GM23338 (cell line): ENCODE measurements at regions not wholly inside any gene's neighbourhood (a gene's known extent, or its start where the extent isn't known, plus 50 kb on each side); places are given as distances from the start of the nearest gene placed in this dataset.

Experiments used
- ATAC-seq: fragments of 200-7000 bp; cut with Tn5 transposase; 3 replicates; pipeline ENCODE4 v1.9.1; 2020
- DNase-seq: peaks from one replicate; pipeline ENCODE4 v3.0.0-alpha.2; 2015; ENCODE audit warnings: low spot score
- H2AFZ ChIP-seq: fragments of 200-600 bp; sonication (generic); 2 replicates; pipeline ENCODE4 v1.8.0; 2016; ENCODE audit warnings: antibody characterized with exemption, mild to moderate bottlenecking, moderate library complexity
- H3F3A ChIP-seq: fragments of 200-600 bp; sonication (generic); replicated peaks from 2 replicates; pipeline ENCODE4 v1.8.0; 2017; ENCODE audit warnings: antibody characterized with exemption, mixed run types, low read depth
- H3K27ac ChIP-seq: fragments of 200-600 bp; sonication (generic); 2 replicates; pipeline ENCODE4 v1.6.1; 2016; ENCODE audit warnings: low read depth
- H3K27me3 ChIP-seq: fragments of 200-600 bp; sonication (generic); 2 replicates; pipeline ENCODE4 v1.8.0; 2016; ENCODE audit warnings: mild to moderate bottlenecking, mixed run types, moderate library complexity; ENCODE audit not compliant: insufficient read depth
- H3K36me3 ChIP-seq: fragments of 200-600 bp; sonication (generic); 2 replicates; pipeline ENCODE4 v1.8.0; 2016; ENCODE audit warnings: mild to moderate bottlenecking; ENCODE audit not compliant: insufficient read depth
- H3K4me1 ChIP-seq: fragments of 200-600 bp; sonication (generic); 2 replicates; pipeline ENCODE4 v1.8.0; 2016; ENCODE audit warnings: mild to moderate bottlenecking, moderate library complexity; ENCODE audit not compliant: insufficient read depth
- H3K4me2 ChIP-seq: fragments of 200-600 bp; sonication (generic); 2 replicates; pipeline ENCODE4 v1.7.1; 2017; ENCODE audit warnings: mixed run types
- H3K4me3 ChIP-seq: fragments of 200-600 bp; sonication (generic); 2 replicates; pipeline ENCODE4 v1.6.1; 2016; ENCODE audit warnings: mixed run types
- H3K79me2 ChIP-seq: fragments of 200-600 bp; sonication (generic); replicated peaks from 2 replicates; pipeline ENCODE4 v1.8.0; 2017; ENCODE audit warnings: mild to moderate bottlenecking; ENCODE audit not compliant: insufficient read depth
- H3K9me2 ChIP-seq: fragments of 200-600 bp; sonication (generic); 2 replicates; pipeline ENCODE4 v1.8.0; 2017; ENCODE audit not compliant: insufficient read depth
- H4K20me1 ChIP-seq: fragments of 200-600 bp; sonication (generic); replicated peaks from 2 replicates; pipeline ENCODE4 v1.8.0; 2017; ENCODE audit warnings: mild to moderate bottlenecking; ENCODE audit not compliant: insufficient read depth
- H3K27ac Mint-ChIP-seq: 2 replicates; pipeline ENCODE4 v1.8.0; 2020; ENCODE audit warnings: inconsistent platforms, mild to moderate bottlenecking, moderate library complexity, mixed read lengths
- H3K27me3 Mint-ChIP-seq: 3 replicates; pipeline ENCODE4 v1.8.0; 2022; ENCODE audit warnings: low read depth, mild to moderate bottlenecking, moderate library complexity, mixed read lengths, inconsistent platforms; ENCODE audit not compliant: insufficient read depth, poor library complexity
- H3K36me3 Mint-ChIP-seq: 3 replicates; pipeline ENCODE4 v1.8.0; 2021; ENCODE audit warnings: low read depth, mild to moderate bottlenecking, inconsistent platforms, moderate library complexity, mixed read lengths
- H3K4me1 Mint-ChIP-seq: 3 replicates; pipeline ENCODE4 v1.8.0; 2020; ENCODE audit warnings: mild to moderate bottlenecking, inconsistent platforms, mixed read lengths
- H3K4me3 Mint-ChIP-seq: 3 replicates; pipeline ENCODE4 v1.8.0; 2021; ENCODE audit warnings: moderate library complexity, mild to moderate bottlenecking, inconsistent platforms, mixed read lengths
- H3K9me3 Mint-ChIP-seq: 3 replicates; pipeline ENCODE4 v1.8.0; 2020; ENCODE audit warnings: moderate library complexity, mild to moderate bottlenecking, inconsistent platforms, mixed read lengths
- CREB1 ChIP-seq: fragments of 250-450 bp; sonication (Bioruptor Pico); IDR thresholded peaks from 2 replicates; pipeline ENCODE4 v1.5.0; 2020; ENCODE audit warnings: low read depth, mild to moderate bottlenecking, moderate library complexity
- EZH2 ChIP-seq: fragments of 200-600 bp; sonication (generic); IDR thresholded peaks from one replicate; pipeline ENCODE4 v1.8.0; 2017; ENCODE audit warnings: antibody characterized with exemption, mild to moderate bottlenecking, low read depth; ENCODE audit not compliant: unreplicated experiment
- EZH2phosphoT487 ChIP-seq: fragments of 200-600 bp; sonication (generic); IDR thresholded peaks from one replicate; pipeline ENCODE4 v1.8.1; 2018; ENCODE audit warnings: antibody characterized with exemption; ENCODE audit not compliant: unreplicated experiment
- JUNB ChIP-seq: IDR thresholded peaks from one replicate; pipeline ENCODE4 v1.6.1; 2016; ENCODE audit warnings: antibody characterized with exemption; ENCODE audit not compliant: unreplicated experiment
- POLR2AphosphoS5 ChIP-seq: IDR thresholded peaks from 2 replicates; pipeline ENCODE4 v1.6.1; 2016; ENCODE audit warnings: antibody characterized with exemption, low read depth
- STAT1 ChIP-seq: IDR thresholded peaks from one replicate; pipeline ENCODE4 v1.6.1; 2016; ENCODE audit warnings: antibody characterized with exemption; ENCODE audit not compliant: unreplicated experiment
- ZNF331 ChIP-seq: fragments of 250-450 bp; sonication (Bioruptor Pico); IDR thresholded peaks from 2 replicates; pipeline ENCODE4 v1.5.0; 2020; ENCODE audit warnings: low read depth, mild to moderate bottlenecking, moderate library complexity
- TF ChIP-seq, protein P1 (sequence below): IDR thresholded peaks from one replicate; pipeline ENCODE4 v1.6.1; 2018; ENCODE audit warnings: antibody characterized with exemption; ENCODE audit not compliant: unreplicated experiment
- TF ChIP-seq, protein P2 (sequence below): IDR thresholded peaks from 2 replicates; pipeline ENCODE4 v1.6.1; 2016; ENCODE audit warnings: antibody characterized with exemption
- TF ChIP-seq, protein P3 (sequence below), 2 experiments: fragments of 200-600 bp in 1 of 2; sonication (generic) in 1 of 2; conservative IDR thresholded peaks; 2 replicates each; pipeline versions ENCODE4 v1.5.1 to v1.6.1; 2016 to 2017; ENCODE audit warnings: antibody characterized with exemption in 2 of 2, low read depth in 2 of 2, mild to moderate bottlenecking in 2 of 2, moderate library complexity in 1 of 2

DNA sequence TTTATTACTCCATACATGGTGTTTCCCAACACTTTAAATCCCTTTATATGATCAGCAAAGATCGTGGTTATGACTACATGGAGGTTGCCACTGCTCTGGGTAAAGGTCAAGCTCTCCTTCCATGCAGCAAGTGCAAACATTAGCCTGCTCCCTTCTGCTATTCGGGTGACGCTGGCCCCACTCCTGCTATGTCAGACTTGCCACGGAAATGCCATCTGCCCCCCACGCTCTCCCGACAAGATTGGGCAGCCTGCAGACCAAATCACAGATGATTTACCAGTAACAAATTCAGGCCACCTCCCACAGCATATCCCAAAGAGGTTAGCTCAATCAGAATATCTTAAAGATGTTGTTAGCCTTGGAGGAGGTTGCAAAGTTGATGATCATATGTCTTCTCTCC lies 77.8 kb upstream of the MGMT start:
- no peak overlapping the region for H3K4me2 ChIP-seq
- no peak overlapping the region for H3K27ac ChIP-seq
- no peaks in the 10 kb centered on the region for H3K27me3 ChIP-seq
- Mint-ChIP-seq H3K4me1 (peaks cover 4% of the 10 kb centered on the region; the same call in 2 of the 3 replicates), H3K36me3 (no peaks in the 10 kb centered on the region), H3K27me3 (peaks cover 2% of the 10 kb centered on the region), H3K9me3 (no peaks in the 10 kb centered on the region), H3K27ac (no peak overlapping the region), H3K4me3 (no peak overlapping the region)
- TF ChIP-seq, protein P1, sequence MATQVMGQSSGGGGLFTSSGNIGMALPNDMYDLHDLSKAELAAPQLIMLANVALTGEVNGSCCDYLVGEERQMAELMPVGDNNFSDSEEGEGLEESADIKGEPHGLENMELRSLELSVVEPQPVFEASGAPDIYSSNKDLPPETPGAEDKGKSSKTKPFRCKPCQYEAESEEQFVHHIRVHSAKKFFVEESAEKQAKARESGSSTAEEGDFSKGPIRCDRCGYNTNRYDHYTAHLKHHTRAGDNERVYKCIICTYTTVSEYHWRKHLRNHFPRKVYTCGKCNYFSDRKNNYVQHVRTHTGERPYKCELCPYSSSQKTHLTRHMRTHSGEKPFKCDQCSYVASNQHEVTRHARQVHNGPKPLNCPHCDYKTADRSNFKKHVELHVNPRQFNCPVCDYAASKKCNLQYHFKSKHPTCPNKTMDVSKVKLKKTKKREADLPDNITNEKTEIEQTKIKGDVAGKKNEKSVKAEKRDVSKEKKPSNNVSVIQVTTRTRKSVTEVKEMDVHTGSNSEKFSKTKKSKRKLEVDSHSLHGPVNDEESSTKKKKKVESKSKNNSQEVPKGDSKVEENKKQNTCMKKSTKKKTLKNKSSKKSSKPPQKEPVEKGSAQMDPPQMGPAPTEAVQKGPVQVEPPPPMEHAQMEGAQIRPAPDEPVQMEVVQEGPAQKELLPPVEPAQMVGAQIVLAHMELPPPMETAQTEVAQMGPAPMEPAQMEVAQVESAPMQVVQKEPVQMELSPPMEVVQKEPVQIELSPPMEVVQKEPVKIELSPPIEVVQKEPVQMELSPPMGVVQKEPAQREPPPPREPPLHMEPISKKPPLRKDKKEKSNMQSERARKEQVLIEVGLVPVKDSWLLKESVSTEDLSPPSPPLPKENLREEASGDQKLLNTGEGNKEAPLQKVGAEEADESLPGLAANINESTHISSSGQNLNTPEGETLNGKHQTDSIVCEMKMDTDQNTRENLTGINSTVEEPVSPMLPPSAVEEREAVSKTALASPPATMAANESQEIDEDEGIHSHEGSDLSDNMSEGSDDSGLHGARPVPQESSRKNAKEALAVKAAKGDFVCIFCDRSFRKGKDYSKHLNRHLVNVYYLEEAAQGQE: no peak
- H3K9me2 ChIP-seq: no peaks in the 10 kb centered on the region
- H3K4me1 ChIP-seq: no peaks in the 10 kb centered on the region
- no peaks in the 10 kb centered on the region for H3F3A ChIP-seq
- no peak overlapping the region for H2AFZ ChIP-seq
- no peak overlapping the region for H3K4me3 ChIP-seq
- no peak for DNase-seq
- H4K20me1 ChIP-seq: no peaks in the 10 kb centered on the region
- no peaks in the 10 kb centered on the region for H3K79me2 ChIP-seq
- H3K36me3 ChIP-seq: no peaks in the 10 kb centered on the region
- ATAC-seq: no peak

DNA sequence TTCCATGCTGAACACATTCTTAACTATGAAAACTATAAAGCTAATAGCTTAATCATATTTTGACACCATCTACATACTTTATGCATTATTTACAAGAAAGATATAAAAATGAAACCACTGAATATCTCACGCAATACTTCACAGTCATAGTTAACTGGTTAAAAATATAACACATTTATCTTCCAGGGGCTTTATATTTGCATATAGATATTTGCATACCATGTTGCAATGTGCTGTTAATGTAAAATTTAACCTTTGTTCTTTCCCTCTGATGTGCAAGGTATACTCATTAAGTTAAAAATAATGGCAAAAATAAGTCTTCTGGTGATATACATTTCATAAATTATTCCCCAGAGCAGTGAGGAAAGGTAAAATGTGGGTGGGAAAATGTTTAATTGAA lies 76.9 kb upstream of the MGMT start:
- Histone ChIP-seq H3K79me2 (no peaks in the 10 kb centered on the region), H4K20me1 (no peaks in the 10 kb centered on the region), H2AFZ (no peak overlapping the region), H3K4me2 (no peak overlapping the region), H3F3A (no peaks in the 10 kb centered on the region), H3K27me3 (no peaks in the 10 kb centered on the region), H3K9me2 (no peaks in the 10 kb centered on the region), H3K27ac (no peak overlapping the region), H3K36me3 (no peaks in the 10 kb centered on the region), H3K4me3 (no peak overlapping the region), H3K4me1 (no peaks in the 10 kb centered on the region)
- H3K4me3 Mint-ChIP-seq: no peak overlapping the region
- no peaks in the 10 kb centered on the region for H3K36me3 Mint-ChIP-seq
- H3K4me1 Mint-ChIP-seq: peaks cover 11% of the 10 kb centered on the region
- H3K9me3 Mint-ChIP-seq: no peaks in the 10 kb centered on the region
- H3K27me3 Mint-ChIP-seq: peaks cover 6% of the 10 kb centered on the region
- ATAC-seq (no peak), DNase-seq (no peak)
- H3K27ac Mint-ChIP-seq: no peak overlapping the region
- TF ChIP-seq, protein P2, sequence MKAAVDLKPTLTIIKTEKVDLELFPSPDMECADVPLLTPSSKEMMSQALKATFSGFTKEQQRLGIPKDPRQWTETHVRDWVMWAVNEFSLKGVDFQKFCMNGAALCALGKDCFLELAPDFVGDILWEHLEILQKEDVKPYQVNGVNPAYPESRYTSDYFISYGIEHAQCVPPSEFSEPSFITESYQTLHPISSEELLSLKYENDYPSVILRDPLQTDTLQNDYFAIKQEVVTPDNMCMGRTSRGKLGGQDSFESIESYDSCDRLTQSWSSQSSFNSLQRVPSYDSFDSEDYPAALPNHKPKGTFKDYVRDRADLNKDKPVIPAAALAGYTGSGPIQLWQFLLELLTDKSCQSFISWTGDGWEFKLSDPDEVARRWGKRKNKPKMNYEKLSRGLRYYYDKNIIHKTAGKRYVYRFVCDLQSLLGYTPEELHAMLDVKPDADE: no peak
- TF ChIP-seq EZH2phosphoT487 (no peak), EZH2 (no peak), ZNF331 (CRISPR knock-in tag) (no peak), CREB1 (CRISPR knock-in tag) (no peak), JUNB (no peak), POLR2AphosphoS5 (no peak), STAT1 (no peak)
- TF ChIP-seq, protein P1: no peak
- TF ChIP-seq, protein P3, sequence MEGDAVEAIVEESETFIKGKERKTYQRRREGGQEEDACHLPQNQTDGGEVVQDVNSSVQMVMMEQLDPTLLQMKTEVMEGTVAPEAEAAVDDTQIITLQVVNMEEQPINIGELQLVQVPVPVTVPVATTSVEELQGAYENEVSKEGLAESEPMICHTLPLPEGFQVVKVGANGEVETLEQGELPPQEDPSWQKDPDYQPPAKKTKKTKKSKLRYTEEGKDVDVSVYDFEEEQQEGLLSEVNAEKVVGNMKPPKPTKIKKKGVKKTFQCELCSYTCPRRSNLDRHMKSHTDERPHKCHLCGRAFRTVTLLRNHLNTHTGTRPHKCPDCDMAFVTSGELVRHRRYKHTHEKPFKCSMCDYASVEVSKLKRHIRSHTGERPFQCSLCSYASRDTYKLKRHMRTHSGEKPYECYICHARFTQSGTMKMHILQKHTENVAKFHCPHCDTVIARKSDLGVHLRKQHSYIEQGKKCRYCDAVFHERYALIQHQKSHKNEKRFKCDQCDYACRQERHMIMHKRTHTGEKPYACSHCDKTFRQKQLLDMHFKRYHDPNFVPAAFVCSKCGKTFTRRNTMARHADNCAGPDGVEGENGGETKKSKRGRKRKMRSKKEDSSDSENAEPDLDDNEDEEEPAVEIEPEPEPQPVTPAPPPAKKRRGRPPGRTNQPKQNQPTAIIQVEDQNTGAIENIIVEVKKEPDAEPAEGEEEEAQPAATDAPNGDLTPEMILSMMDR (conservative IDR thresholded peaks at IDR 0.05; ENCODE audit: low read depth in 2 of 2): no peak
